Liver (tissue), 2 donors: ENCODE measurements at regions not wholly inside any gene's neighbourhood (a gene's known extent, or its start where the extent isn't known, plus 50 kb on each side); places are given as distances from the start of the nearest gene placed in this dataset.

Source experiments
- CTCF ChIP-seq: fragments of 150-350 bp; IDR thresholded peaks from 2 replicates; pipeline ENCODE4 v1.5.1; 2017; ENCODE audit warnings: improper control_type of control experiment, low read depth, low read length; ENCODE audit not compliant: missing input control
- FOXA1 ChIP-seq: IDR thresholded peaks from 2 replicates; pipeline ENCODE4 v1.6.1; 2016; ENCODE audit warnings: antibody characterized with exemption
- REST ChIP-seq: IDR thresholded peaks from 2 replicates; pipeline ENCODE4 v1.6.1; 2016; ENCODE audit warnings: antibody characterized with exemption, mild to moderate bottlenecking
- YY1 ChIP-seq: IDR thresholded peaks from 2 replicates; pipeline ENCODE4 v1.6.1; 2016; ENCODE audit warnings: antibody characterized with exemption, mild to moderate bottlenecking
- donor health status: healthy.

DNA sequence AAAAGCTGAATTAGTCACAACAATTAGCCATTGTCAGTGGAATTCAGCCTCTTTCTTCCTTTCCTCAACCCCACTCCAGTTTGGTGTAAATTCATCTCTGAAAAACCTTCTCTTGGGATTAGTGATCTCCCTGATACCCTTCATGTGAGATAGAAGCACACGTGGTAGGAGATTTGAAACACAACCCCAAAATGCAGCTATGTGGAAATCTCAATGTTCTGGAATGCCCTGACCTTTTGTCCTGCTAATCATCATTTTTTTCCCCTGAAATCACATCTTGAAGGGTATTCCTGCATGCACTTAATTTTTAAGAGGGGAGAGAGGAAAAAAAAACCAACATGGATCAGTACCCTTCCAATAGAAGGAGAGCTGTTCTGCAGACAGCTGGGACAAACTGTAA is 612.6 kb downstream of the EBF1 start:
- no peak for TF ChIP-seq CTCF
- TF ChIP-seq FOXA1 = no peak
- TF ChIP-seq REST = no peak
- TF ChIP-seq YY1 = no peak
